HL-60 (cell line): ENCODE measurements at regions not wholly inside any gene's neighbourhood (a gene's known extent, or its start where the extent isn't known, plus 50 kb on each side); places are given as distances from the start of the nearest gene placed in this dataset.

Source experiments
- CTCF ChIP-seq: IDR thresholded peaks from one replicate; pipeline ENCODE4 v1.5.1; 2011; ENCODE audit warnings: low read length, control low read depth, inconsistent platforms; ENCODE audit not compliant: insufficient read depth
- POLR2AphosphoS5 ChIP-seq: IDR thresholded peaks from 2 replicates; pipeline ENCODE4 v1.6.1; 2012; ENCODE audit warnings: low read depth
- REST ChIP-seq: IDR thresholded peaks from 2 replicates; pipeline ENCODE4 v1.6.1; 2012; ENCODE audit warnings: low read depth; ENCODE audit not compliant: insufficient replicate concordance

- TF ChIP-seq POLR2AphosphoS5, result no peak
- TF ChIP-seq CTCF, result no peak
- no peak for TF ChIP-seq REST
Observed at GRCh38 chr4:17065821-17066220, 167.4 kb upstream of the LDB2 start.
